ENCODE measurements at regions not wholly inside any gene's neighbourhood (a gene's known extent, or its start where the extent isn't known, plus 50 kb on each side); places are given as distances from the start of the nearest gene placed in this dataset.
"Not testable (repeated sequence)": the region's sequence is repeated elsewhere in the genome, so short reads cannot be mapped to it uniquely, and the experiment has no call there.

- no peak for DNase-seq (ENCODE audit: low spot score)
Observed at GRCh38 chr4:24001486-24002329, 111.9 kb upstream of the PPARGC1A start.

GRCh38 chr4:24000470-24000831 is 110.6 kb upstream of the PPARGC1A start:
- DNase-seq (ENCODE audit: low spot score): peak; percentile 37

- DNase-seq (ENCODE audit: low spot score): peak; percentile 43
Observed at GRCh38 chr4:23999714-24000469, 110.0 kb upstream of the PPARGC1A start.

- DNase-seq (ENCODE audit: low spot score): no peak
Observed at GRCh38 chr4:23993373-23993772, 103.5 kb upstream of the PPARGC1A start.

GRCh38 chr4:23991444-23991843 is 101.6 kb upstream of the PPARGC1A start:
- no peak for DNase-seq (ENCODE audit: low spot score)

GRCh38 chr4:23986270-23986669 is 96.4 kb upstream of the PPARGC1A start:
- no peak for DNase-seq (ENCODE audit: low spot score)

GRCh38 chr4:23981328-23981727 is 91.5 kb upstream of the PPARGC1A start:
- DNase-seq (ENCODE audit: low spot score): no peak

- no peak for DNase-seq (ENCODE audit: low spot score)
Observed at GRCh38 chr4:23979534-23979933, 89.7 kb upstream of the PPARGC1A start.

GRCh38 chr4:23978002-23978401 is 88.2 kb upstream of the PPARGC1A start:
- DNase-seq (ENCODE audit: low spot score): no peak

- DNase-seq (ENCODE audit: low spot score): no peak
Observed at GRCh38 chr4:23976423-23976822, 86.6 kb upstream of the PPARGC1A start.

GRCh38 chr4:23973308-23973855 is 83.5 kb upstream of the PPARGC1A start:
- DNase-seq (ENCODE audit: low spot score): no peak

GRCh38 chr4:23972805-23973204 is 83.0 kb upstream of the PPARGC1A start:
- no peak for DNase-seq (ENCODE audit: low spot score)

- no peak for DNase-seq (ENCODE audit: low spot score)
Observed at GRCh38 chr4:23972187-23972586, 82.3 kb upstream of the PPARGC1A start.

- DNase-seq (ENCODE audit: low spot score): no peak
Observed at GRCh38 chr4:23970201-23970850, 80.5 kb upstream of the PPARGC1A start.

- DNase-seq (ENCODE audit: low spot score): no peak
Observed at GRCh38 chr4:23969635-23970145, 79.8 kb upstream of the PPARGC1A start.

- DNase-seq (ENCODE audit: low spot score): no peak
Observed at GRCh38 chr4:23967281-23967680, 77.4 kb upstream of the PPARGC1A start.

GRCh38 chr4:23966725-23967124 is 76.9 kb upstream of the PPARGC1A start:
- DNase-seq (ENCODE audit: low spot score): no peak

GRCh38 chr4:23962462-23962861 is 72.6 kb upstream of the PPARGC1A start:
- no peak for DNase-seq (ENCODE audit: low spot score)

GRCh38 chr4:23961395-23961794 is 71.5 kb upstream of the PPARGC1A start:
- not testable (repeated sequence) for DNase-seq (ENCODE audit: low spot score)

- no peak for DNase-seq (ENCODE audit: low spot score)
Observed at GRCh38 chr4:23959396-23960148, 69.7 kb upstream of the PPARGC1A start.

GRCh38 chr4:23958749-23959148 is 68.9 kb upstream of the PPARGC1A start:
- DNase-seq (ENCODE audit: low spot score): no peak

- no peak for DNase-seq (ENCODE audit: low spot score)
Observed at GRCh38 chr4:23957465-23957864, 67.6 kb upstream of the PPARGC1A start.

Data from putamen (tissue), 1 donor.